ENCODE measurements at regions not wholly inside any gene's neighbourhood (a gene's known extent, or its start where the extent isn't known, plus 50 kb on each side); places are given as distances from the start of the nearest gene placed in this dataset.

DNA sequence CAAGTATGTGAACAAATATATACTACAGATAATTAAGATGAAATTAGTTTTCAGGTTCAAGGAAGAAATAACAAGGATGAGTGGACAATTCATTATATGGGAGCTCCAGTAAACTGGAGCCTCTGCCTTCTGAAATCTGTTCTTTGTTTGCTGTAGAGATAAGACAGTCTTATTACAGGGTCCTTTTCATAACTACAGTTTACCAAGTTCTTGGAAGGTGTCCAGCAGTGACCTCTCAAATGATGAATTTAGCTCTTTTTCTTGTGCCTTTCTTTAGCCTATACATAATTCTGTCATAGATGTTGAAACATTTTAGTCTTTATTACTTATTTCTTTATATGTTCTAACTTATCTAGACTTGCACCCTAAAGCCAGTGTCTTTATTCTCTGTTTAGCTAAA lies 89.7 kb upstream of the GBE1 start:
- TF ChIP-seq, protein P1, sequence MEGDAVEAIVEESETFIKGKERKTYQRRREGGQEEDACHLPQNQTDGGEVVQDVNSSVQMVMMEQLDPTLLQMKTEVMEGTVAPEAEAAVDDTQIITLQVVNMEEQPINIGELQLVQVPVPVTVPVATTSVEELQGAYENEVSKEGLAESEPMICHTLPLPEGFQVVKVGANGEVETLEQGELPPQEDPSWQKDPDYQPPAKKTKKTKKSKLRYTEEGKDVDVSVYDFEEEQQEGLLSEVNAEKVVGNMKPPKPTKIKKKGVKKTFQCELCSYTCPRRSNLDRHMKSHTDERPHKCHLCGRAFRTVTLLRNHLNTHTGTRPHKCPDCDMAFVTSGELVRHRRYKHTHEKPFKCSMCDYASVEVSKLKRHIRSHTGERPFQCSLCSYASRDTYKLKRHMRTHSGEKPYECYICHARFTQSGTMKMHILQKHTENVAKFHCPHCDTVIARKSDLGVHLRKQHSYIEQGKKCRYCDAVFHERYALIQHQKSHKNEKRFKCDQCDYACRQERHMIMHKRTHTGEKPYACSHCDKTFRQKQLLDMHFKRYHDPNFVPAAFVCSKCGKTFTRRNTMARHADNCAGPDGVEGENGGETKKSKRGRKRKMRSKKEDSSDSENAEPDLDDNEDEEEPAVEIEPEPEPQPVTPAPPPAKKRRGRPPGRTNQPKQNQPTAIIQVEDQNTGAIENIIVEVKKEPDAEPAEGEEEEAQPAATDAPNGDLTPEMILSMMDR (IDR thresholded peaks at IDR 0.05) = no peak
- no peak for TF ChIP-seq POLR2A (IDR thresholded peaks at IDR 0.05)

All from Peyer's patch (tissue), 4 donors.